Uterus (tissue), 2 donors: ENCODE measurements at regions not wholly inside any gene's neighbourhood (a gene's known extent, or its start where the extent isn't known, plus 50 kb on each side); places are given as distances from the start of the nearest gene placed in this dataset.
"Not testable (repeated sequence)": the region's sequence is repeated elsewhere in the genome, so short reads cannot be mapped to it uniquely, and the experiment has no call there.

Experiments used
- CTCF ChIP-seq, 4 experiments: fragments of 200-600 bp in 2 of 4; fragments of 450-650 bp in 2 of 4; sonication (generic) in 2 of 4; IDR thresholded peaks; one replicate each; pipeline ENCODE4 v1.5.1; 2016 to 2019; ENCODE audit warnings: antibody characterized with exemption in 4 of 4, mild to moderate bottlenecking in 2 of 4, moderate library complexity in 1 of 4
- POLR2A ChIP-seq, 2 donors: fragments of 450-650 bp; IDR thresholded peaks; one replicate each; pipeline ENCODE4 v1.6.1; 2016; ENCODE audit warnings: antibody characterized with exemption in 2 of 2, mild to moderate bottlenecking in 1 of 2, moderate library complexity in 1 of 2

DNA sequence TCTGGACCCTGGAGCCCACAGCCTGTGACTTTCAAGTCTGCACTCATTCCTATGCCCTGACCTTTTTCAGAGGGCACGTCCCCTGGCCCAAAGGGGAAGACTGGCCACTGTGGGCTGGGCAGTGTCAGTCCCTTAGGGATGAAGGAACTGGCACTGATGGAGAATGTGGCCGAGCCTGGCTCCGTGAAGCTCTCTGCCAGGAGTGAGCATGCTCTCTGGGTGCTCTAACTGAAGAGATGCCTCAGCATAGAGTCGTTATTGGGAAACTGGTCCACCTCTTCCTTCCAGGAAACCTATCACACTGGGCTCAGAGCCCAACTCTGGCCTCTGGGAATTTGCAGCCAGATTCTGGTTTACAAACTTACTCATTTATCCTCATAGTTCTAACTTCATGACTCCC, 87.3 kb upstream of the OSBPL11 start:
- TF ChIP-seq POLR2A, CTCF (IDR thresholded peaks at IDR 0.05): not testable (repeated sequence)
